CD4-positive, alpha-beta T cell (primary cell): ENCODE measurements at regions not wholly inside any gene's neighbourhood (a gene's known extent, or its start where the extent isn't known, plus 50 kb on each side); places are given as distances from the start of the nearest gene placed in this dataset.
"Not testable (repeated sequence)": the region's sequence is repeated elsewhere in the genome, so short reads cannot be mapped to it uniquely, and the experiment has no call there.

Experiments
- ATAC-seq: fragments of 200-7000 bp; cut with Tn5 transposase; one replicate; pipeline ENCODE4 v1.10.0; 2022; ENCODE audit warnings: mild to moderate bottlenecking; ENCODE audit not compliant: poor library complexity
- CTCF ChIA-PET: fragments of 350-600 bp; sonication (Branson Sonifier 250); formaldehyde crosslinking; loops from one replicate; lab custom pipeline; 2021; ENCODE audit warnings: antibody characterized with exemption, inconsistent platforms; lab: Charles Lee
- POLR2A ChIA-PET: fragments of 350-600 bp; sonication (Branson Sonifier 250); formaldehyde crosslinking; loops from one replicate; lab custom pipeline; 2021; ENCODE audit warnings: antibody characterized with exemption, inconsistent platforms; lab: Charles Lee
- DNase-seq, 14 experiments: peaks; one replicate each; pipeline ENCODE4 v3.0.0-alpha.2; 2013 to 2020; ENCODE audit warnings: mixed read lengths in 2 of 14
- H3K27ac ChIP-seq, 2 donors: one replicate each; pipeline versions ENCODE4 v1.5.1 to v1.7.0; 2013; ENCODE audit warnings: low read length in 2 of 2, low read depth in 1 of 2, mild to moderate bottlenecking in 1 of 2
- H3K27me3 ChIP-seq, 2 experiments: 1 replicate in 1 of 2; 2 replicates in 1 of 2; pipeline versions ENCODE4 v1.6.1 to v1.7.0; 2013; ENCODE audit warnings: low read length in 2 of 2, control low read depth in 1 of 2, mild to moderate bottlenecking in 1 of 2, moderate library complexity in 1 of 2; ENCODE audit not compliant: insufficient read depth in 2 of 2, control insufficient read depth in 1 of 2
- H3K36me3 ChIP-seq: one replicate; pipeline ENCODE4 v1.6.1; 2013; ENCODE audit warnings: low read length, control low read depth; ENCODE audit not compliant: insufficient read depth
- H3K4me1 ChIP-seq: one replicate; pipeline ENCODE4 v1.6.1; 2013; ENCODE audit warnings: low read length, control low read depth; ENCODE audit not compliant: insufficient read depth
- H3K4me3 ChIP-seq: one replicate; pipeline ENCODE4 v1.5.1; 2013; ENCODE audit warnings: mild to moderate bottlenecking, low read length, moderate library complexity
- H3K9me3 ChIP-seq, 2 experiments: 1 replicate in 1 of 2; 2 replicates in 1 of 2; pipeline versions ENCODE4 v1.6.1 to v1.7.0; 2013; ENCODE audit warnings: low read length in 2 of 2, mild to moderate bottlenecking in 2 of 2, control low read depth in 1 of 2, moderate library complexity in 1 of 2; ENCODE audit not compliant: control insufficient read depth in 1 of 2, insufficient read depth in 1 of 2
- H3K27ac Mint-ChIP-seq: one replicate; pipeline ENCODE4 v1.8.0; 2020; ENCODE audit warnings: mixed read lengths
- H3K27me3 Mint-ChIP-seq: one replicate; pipeline ENCODE4 v1.8.0; 2021; ENCODE audit warnings: mixed read lengths
- H3K36me3 Mint-ChIP-seq: one replicate; pipeline ENCODE4 v1.8.0; 2021; ENCODE audit warnings: low read depth, mixed read lengths
- H3K4me1 Mint-ChIP-seq: one replicate; pipeline ENCODE4 v1.8.0; 2021; ENCODE audit warnings: low read depth, mixed read lengths
- H3K4me3 Mint-ChIP-seq: one replicate; pipeline ENCODE4 v1.8.0; 2020; ENCODE audit warnings: mild to moderate bottlenecking, mixed read lengths
- H3K9me3 Mint-ChIP-seq: one replicate; pipeline ENCODE4 v1.8.0; 2020; ENCODE audit warnings: mixed read lengths
- intact Hi-C, 2 experiments: fragments of 100-400 bp; cut with DNase I in 1 of 2; cut with micrococcal nuclease in 1 of 2; formaldehyde crosslinking; loops; one replicate each; pipeline versions ENCODE4 v1.15.1 to v1.9.0; 2023 to 2025; cut with DNase I, micrococcal nuclease
- TF ChIP-seq, protein P1 (sequence below): fragments of 200-600 bp; IDR thresholded peaks from one replicate; pipeline ENCODE4 v1.8.0; 2022; ENCODE audit warnings: antibody characterized with exemption, mild to moderate bottlenecking

DNA sequence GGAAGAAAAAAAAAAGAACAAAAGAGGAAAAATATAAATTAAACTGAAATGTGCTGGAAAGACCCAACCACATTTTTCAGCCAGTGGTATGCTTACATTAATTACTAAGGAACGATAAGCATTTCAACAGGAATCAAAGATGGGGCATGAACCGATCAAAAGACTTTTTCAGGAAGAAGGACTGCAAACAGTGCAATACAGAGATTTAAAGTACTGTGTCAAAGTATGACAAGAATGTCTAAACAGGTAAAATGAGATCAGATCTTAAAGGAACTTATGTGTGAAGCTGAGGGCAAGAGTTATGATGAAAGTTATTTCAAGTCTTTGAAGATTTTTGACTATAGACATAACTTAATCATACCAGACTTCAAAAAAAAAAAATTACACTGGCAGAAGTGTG is 1761.8 kb downstream of the SLITRK5 start:
- H3K27ac Mint-ChIP-seq = no peak overlapping the region
- ATAC-seq = no peak
- Histone ChIP-seq H3K4me3 (no peak overlapping the region), H3K9me3 (peaks cover 0 to 18% of the 10 kb centered on the region in 2 experiments), H3K4me1 (no peaks in the 10 kb centered on the region), H3K27ac (no peak overlapping the region), H3K36me3 (no peaks in the 10 kb centered on the region), H3K27me3 (no peaks in the 10 kb centered on the region)
- H3K27me3 Mint-ChIP-seq = no peaks in the 10 kb centered on the region
- no peaks in the 10 kb centered on the region for H3K36me3 Mint-ChIP-seq
- no peak for DNase-seq
- POLR2A ChIA-PET = no interaction called here
- TF ChIP-seq, protein P1, sequence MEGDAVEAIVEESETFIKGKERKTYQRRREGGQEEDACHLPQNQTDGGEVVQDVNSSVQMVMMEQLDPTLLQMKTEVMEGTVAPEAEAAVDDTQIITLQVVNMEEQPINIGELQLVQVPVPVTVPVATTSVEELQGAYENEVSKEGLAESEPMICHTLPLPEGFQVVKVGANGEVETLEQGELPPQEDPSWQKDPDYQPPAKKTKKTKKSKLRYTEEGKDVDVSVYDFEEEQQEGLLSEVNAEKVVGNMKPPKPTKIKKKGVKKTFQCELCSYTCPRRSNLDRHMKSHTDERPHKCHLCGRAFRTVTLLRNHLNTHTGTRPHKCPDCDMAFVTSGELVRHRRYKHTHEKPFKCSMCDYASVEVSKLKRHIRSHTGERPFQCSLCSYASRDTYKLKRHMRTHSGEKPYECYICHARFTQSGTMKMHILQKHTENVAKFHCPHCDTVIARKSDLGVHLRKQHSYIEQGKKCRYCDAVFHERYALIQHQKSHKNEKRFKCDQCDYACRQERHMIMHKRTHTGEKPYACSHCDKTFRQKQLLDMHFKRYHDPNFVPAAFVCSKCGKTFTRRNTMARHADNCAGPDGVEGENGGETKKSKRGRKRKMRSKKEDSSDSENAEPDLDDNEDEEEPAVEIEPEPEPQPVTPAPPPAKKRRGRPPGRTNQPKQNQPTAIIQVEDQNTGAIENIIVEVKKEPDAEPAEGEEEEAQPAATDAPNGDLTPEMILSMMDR = no peak
- peaks cover 4% of the 10 kb centered on the region for H3K9me3 Mint-ChIP-seq
- H3K4me3 Mint-ChIP-seq = no peak overlapping the region
- CTCF ChIA-PET = no interaction called here
- H3K4me1 Mint-ChIP-seq = no peaks in the 10 kb centered on the region
- intact Hi-C loops = no loop called here

DNA sequence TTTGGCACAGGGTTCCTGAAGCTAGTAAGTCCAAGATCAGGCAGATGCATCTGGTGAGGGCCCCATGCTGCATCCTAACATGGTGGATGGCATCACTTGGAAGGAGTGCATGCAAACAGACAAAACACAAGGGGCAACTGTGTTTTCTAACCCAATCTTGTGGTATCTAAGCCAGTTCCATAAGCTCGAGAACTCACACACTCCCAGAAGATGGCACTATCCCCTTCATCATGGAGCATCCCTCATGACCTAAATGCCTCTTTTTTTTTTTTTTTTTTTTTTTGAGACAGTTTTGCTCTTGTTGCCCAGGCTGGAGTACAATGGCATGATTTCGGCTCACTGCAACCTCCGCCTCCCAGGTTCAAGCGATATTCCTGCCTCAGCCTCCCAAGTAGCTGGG is 1763.5 kb downstream of the SLITRK5 start:
- H3K36me3 ChIP-seq, H3K9me3 Mint-ChIP-seq, H3K4me1 ChIP-seq, H3K27me3 ChIP-seq, H3K4me1 Mint-ChIP-seq, H3K4me3 Mint-ChIP-seq, POLR2A ChIA-PET, CTCF ChIA-PET, ATAC-seq, DNase-seq, H3K36me3 Mint-ChIP-seq, intact Hi-C loops, H3K4me3 ChIP-seq, H3K27ac Mint-ChIP-seq, H3K27me3 Mint-ChIP-seq, H3K27ac ChIP-seq: not testable (repeated sequence)
- H3K9me3 ChIP-seq = peaks cover 0 to 12% of the 10 kb centered on the region in 2 experiments

GRCh38 chr13:89454681-89455080 is 1783.5 kb downstream of the SLITRK5 start:
- Mint-ChIP-seq H3K4me1 (no peaks in the 10 kb centered on the region), H3K27ac (no peak overlapping the region), H3K27me3 (no peaks in the 10 kb centered on the region), H3K36me3 (no peaks in the 10 kb centered on the region), H3K4me3 (no peak overlapping the region), H3K9me3 (peaks cover 6% of the 10 kb centered on the region)
- Histone ChIP-seq H3K27me3 (no peaks in the 10 kb centered on the region), H3K4me3 (no peak overlapping the region), H3K27ac (no peak overlapping the region), H3K9me3 (no peaks in the 10 kb centered on the region), H3K4me1 (no peaks in the 10 kb centered on the region), H3K36me3 (no peaks in the 10 kb centered on the region)
- ATAC-seq (no peak), DNase-seq (no peak)
- POLR2A ChIA-PET = no interaction called here
- intact Hi-C loops = no loop called here
- CTCF ChIA-PET = no interaction called here
- TF ChIP-seq, protein P1 = no peak

DNA sequence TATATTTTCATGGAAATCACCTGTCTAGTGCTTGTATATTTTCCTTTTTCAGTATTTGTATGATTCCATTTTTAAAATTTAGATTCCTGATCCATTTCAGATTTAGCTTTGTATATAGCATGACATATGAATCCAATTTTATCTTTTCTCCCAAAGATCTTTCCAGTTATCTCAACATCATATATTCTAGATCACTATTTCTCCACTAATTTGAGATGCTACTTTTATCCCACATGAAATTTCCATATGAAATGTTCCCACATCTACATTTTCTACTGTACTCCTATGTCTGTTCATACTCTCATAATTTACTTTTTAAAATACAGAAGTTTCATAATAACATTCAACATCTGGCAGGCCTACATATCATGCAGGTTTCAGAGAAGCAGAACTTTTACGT is 1784.1 kb downstream of the SLITRK5 start:
- intact Hi-C loops = no loop called here

More for the DNA sequence above, 1784.1 kb downstream of the SLITRK5 start:
- H3K9me3 ChIP-seq = no peaks in the 10 kb centered on the region
- H3K27ac ChIP-seq = no peak overlapping the region
- H3K27me3 ChIP-seq = no peaks in the 10 kb centered on the region
- no peak overlapping the region for H3K4me3 ChIP-seq
- Mint-ChIP-seq H3K9me3 (peaks cover 6% of the 10 kb centered on the region), H3K4me1 (no peaks in the 10 kb centered on the region), H3K4me3 (no peak overlapping the region), H3K27me3 (no peaks in the 10 kb centered on the region), H3K36me3 (no peaks in the 10 kb centered on the region), H3K27ac (no peak overlapping the region)
- DNase-seq (no peak), ATAC-seq (no peak)
- POLR2A ChIA-PET = no interaction called here
- no peaks in the 10 kb centered on the region for H3K36me3 ChIP-seq
- TF ChIP-seq, protein P1 = no peak
- H3K4me1 ChIP-seq = no peaks in the 10 kb centered on the region
- CTCF ChIA-PET = no interaction called here
